HepG2 (cell line): ENCODE measurements at regions not wholly inside any gene's neighbourhood (a gene's known extent, or its start where the extent isn't known, plus 50 kb on each side); places are given as distances from the start of the nearest gene placed in this dataset.

Experiments
- ARNT2 ChIP-seq: sonication (generic); formaldehyde crosslinking; IDR thresholded peaks from 2 replicates; pipeline ENCODE4 v1.8.0; 2022; ENCODE audit warnings: mild to moderate bottlenecking, low read depth, missing genetic modification reagents, moderate library complexity
- CEBPB ChIP-seq: IDR thresholded peaks from 2 replicates; pipeline ENCODE4 v1.6.1; 2011; ENCODE audit warnings: low read depth, low read length, improper control_type of control experiment, borderline replicate concordance
- EZH2 ChIP-seq: conservative IDR thresholded peaks from 2 replicates; pipeline ENCODE4 v1.6.1; 2012; ENCODE audit warnings: mild to moderate bottlenecking, low read depth, low read length, moderate library complexity
- HHEX ChIP-seq: IDR thresholded peaks from 2 replicates; pipeline ENCODE4 v1.6.1; 2016; ENCODE audit warnings: control low read depth
- HNF4A ChIP-seq: sonication (generic); formaldehyde crosslinking; IDR thresholded peaks from 2 replicates; pipeline ENCODE4 v1.4.0; 2020; ENCODE audit warnings: missing genetic modification reagents
- HNF4G ChIP-seq, 2 experiments: sonication (generic) in 1 of 2; formaldehyde crosslinking in 1 of 2; IDR thresholded peaks; 2 replicates each; pipeline versions ENCODE4 v1.4.0 to v1.6.1; 2011 to 2020; ENCODE audit warnings: borderline replicate concordance in 2 of 2, low read depth in 2 of 2, mild to moderate bottlenecking in 2 of 2, low read length in 1 of 2, missing genetic modification reagents in 1 of 2, moderate library complexity in 1 of 2
- KLF15 ChIP-seq: sonication (generic); formaldehyde crosslinking; IDR thresholded peaks from 2 replicates; pipeline ENCODE4 v1.8.1; 2023; ENCODE audit warnings: borderline replicate concordance, mild to moderate bottlenecking, inconsistent platforms, missing genetic modification reagents, mixed read lengths
- MNT ChIP-seq: fragments of 450-650 bp; IDR thresholded peaks from 2 replicates; pipeline ENCODE4 v1.6.1; 2016
- NFATC3 ChIP-seq: sonication (generic); formaldehyde crosslinking; IDR thresholded peaks from 2 replicates; pipeline ENCODE4 v1.5.1; 2020; ENCODE audit warnings: mild to moderate bottlenecking, missing genetic modification reagents
- NFE2L2 ChIP-seq: fragments of 150-350 bp; IDR thresholded peaks from 2 replicates; pipeline ENCODE4 v1.6.1; 2014; ENCODE audit warnings: low read length
- NFIC ChIP-seq: IDR thresholded peaks from 2 replicates; pipeline ENCODE4 v1.6.1; 2012; ENCODE audit warnings: mild to moderate bottlenecking, low read length, inconsistent platforms
- SALL1 ChIP-seq: sonication (generic); formaldehyde crosslinking; IDR thresholded peaks from 2 replicates; pipeline ENCODE4 v1.8.0; 2022; ENCODE audit warnings: mild to moderate bottlenecking, missing genetic modification reagents
- TBP ChIP-seq: sonication (generic); formaldehyde crosslinking; IDR thresholded peaks from 2 replicates; pipeline ENCODE4 v1.5.0; 2020; ENCODE audit warnings: missing genetic modification reagents
- TERF1 ChIP-seq: sonication (generic); formaldehyde crosslinking; IDR thresholded peaks from 2 replicates; pipeline ENCODE4 v1.8.0; 2022; ENCODE audit warnings: mild to moderate bottlenecking, missing genetic modification reagents, moderate library complexity
- ZBTB3 ChIP-seq: sonication (generic); formaldehyde crosslinking; IDR thresholded peaks from 2 replicates; pipeline ENCODE4 v1.4.0; 2020; ENCODE audit warnings: low read depth, mild to moderate bottlenecking, moderate library complexity, missing genetic modification reagents, borderline replicate concordance
- ZFP90 ChIP-seq: sonication (generic); formaldehyde crosslinking; IDR thresholded peaks from 2 replicates; pipeline ENCODE4 v1.8.0; 2022; ENCODE audit warnings: missing genetic modification reagents, mild to moderate bottlenecking, inconsistent platforms, borderline replicate concordance
- ZMYM4 ChIP-seq: sonication (generic); formaldehyde crosslinking; IDR thresholded peaks from 2 replicates; pipeline ENCODE4 v1.8.1; 2023; ENCODE audit warnings: mild to moderate bottlenecking, missing genetic modification reagents
- ZNF230 ChIP-seq: sonication (generic); formaldehyde crosslinking; IDR thresholded peaks from 2 replicates; pipeline ENCODE4 v1.4.0; 2020; ENCODE audit warnings: mild to moderate bottlenecking, missing genetic modification reagents
- ZNF513 ChIP-seq: sonication (generic); formaldehyde crosslinking; conservative IDR thresholded peaks from 2 replicates; pipeline ENCODE4 v1.5.0; 2020; ENCODE audit warnings: missing genetic modification reagents
- ZNF564 ChIP-seq: sonication (generic); formaldehyde crosslinking; IDR thresholded peaks from 2 replicates; pipeline ENCODE4 v1.8.1; 2023; ENCODE audit warnings: mild to moderate bottlenecking, missing genetic modification reagents
- ZNF703 ChIP-seq: sonication (generic); formaldehyde crosslinking; IDR thresholded peaks from 2 replicates; pipeline ENCODE4 v1.5.1; 2020; ENCODE audit warnings: missing genetic modification reagents, mild to moderate bottlenecking, moderate library complexity, borderline replicate concordance
- ZNF773 ChIP-seq: sonication (generic); formaldehyde crosslinking; IDR thresholded peaks from 2 replicates; pipeline ENCODE4 v1.4.0; 2020; ENCODE audit warnings: missing genetic modification reagents, borderline replicate concordance
- ZUFSP ChIP-seq: sonication (generic); formaldehyde crosslinking; IDR thresholded peaks from 2 replicates; pipeline ENCODE4 v1.9.0; 2021; ENCODE audit warnings: missing genetic modification reagents, mild to moderate bottlenecking, borderline replicate concordance

- TF ChIP-seq ARNT2 (CRISPR knock-in tag): no peak
- no peak for TF ChIP-seq ZNF773
- TF ChIP-seq ZFP90 (CRISPR knock-in tag): no peak
- peak; percentile 48; the same call in 1 of the 2 replicates for TF ChIP-seq HNF4G (IDR thresholded peaks at IDR 0.05; ENCODE audit: borderline replicate concordance, low read depth, low read length)
- TF ChIP-seq HNF4G (CRISPR knock-in tag; IDR thresholded peaks at IDR 0.05; ENCODE audit: borderline replicate concordance, low read depth): no peak
- TF ChIP-seq ZNF230 (CRISPR knock-in tag): no peak
- TF ChIP-seq MNT: peak; percentile 87
- no peak for TF ChIP-seq NFATC3
- no peak for TF ChIP-seq ZUFSP (CRISPR knock-in tag)
- TF ChIP-seq NFE2L2: no peak
- no peak for TF ChIP-seq ZNF703 (CRISPR knock-in tag)
- TF ChIP-seq HHEX (CRISPR knock-in tag): 0 out of 2 replicates have a peak, but pooled peaks have one; percentile 9
- TF ChIP-seq CEBPB: no peak
- no peak for TF ChIP-seq ZNF513 (CRISPR knock-in tag)
- TF ChIP-seq NFIC: no peak
- TF ChIP-seq HNF4A: peak; percentile 72
- no peak for TF ChIP-seq ZNF564 (CRISPR knock-in tag)
- TF ChIP-seq SALL1 (CRISPR knock-in tag): peak; percentile 37; the same call in 1 of the 2 replicates
- TF ChIP-seq ZBTB3 (CRISPR knock-in tag): no peak
- no peak for TF ChIP-seq TERF1 (CRISPR knock-in tag)
- no peak for TF ChIP-seq EZH2
- TF ChIP-seq TBP (CRISPR knock-in tag): no peak
- TF ChIP-seq ZMYM4 (CRISPR knock-in tag): peak; percentile 61
- no peak for TF ChIP-seq KLF15 (CRISPR knock-in tag)
These were observed 122.1 kb upstream of the DYNLRB2 start (continued) for GRCh38 chr16:80418517-80419355.
